BLaER1 treated with 17β-estradiol and CSF1 and Interleukin-3, amounts not matched to agents 10 nM and 100 nM (cell line): ENCODE measurements at regions not wholly inside any gene's neighbourhood (a gene's known extent, or its start where the extent isn't known, plus 50 kb on each side); places are given as distances from the start of the nearest gene placed in this dataset.

ENCODE experiments used
- H3K27ac ChIP-seq, 11 experiments: shearing (Covaris generic); formaldehyde crosslinking; 2 replicates each; pipeline ENCODE4 v1.8.1; 2022
- H3K27me3 ChIP-seq, 11 experiments: shearing (Covaris generic); formaldehyde crosslinking; 2 replicates each; pipeline ENCODE4 v1.8.1; 2022
- H3K36me3 ChIP-seq, 11 experiments: shearing (Covaris generic); formaldehyde crosslinking; 2 replicates each; pipeline ENCODE4 v1.8.1; 2022
- H3K4me1 ChIP-seq, 10 experiments: shearing (Covaris generic); formaldehyde crosslinking; 2 replicates each; pipeline ENCODE4 v1.8.1; 2022
- H3K4me2 ChIP-seq, 11 experiments: shearing (Covaris generic); formaldehyde crosslinking; 2 replicates each; pipeline ENCODE4 v1.8.1; 2022
- H3K4me3 ChIP-seq, 10 experiments: shearing (Covaris generic); formaldehyde crosslinking; 2 replicates each; pipeline ENCODE4 v1.8.1; 2022
- H3K9ac ChIP-seq, 11 experiments: shearing (Covaris generic); formaldehyde crosslinking; 2 replicates each; pipeline ENCODE4 v1.8.1; 2022
- H3K9me3 ChIP-seq, 11 experiments: shearing (Covaris generic); formaldehyde crosslinking; replicated peaks in 1 of 11; 2 replicates each; pipeline ENCODE4 v1.8.1; 2022
- H4K20me1 ChIP-seq, 11 experiments: shearing (Covaris generic); formaldehyde crosslinking; 2 replicates each; pipeline ENCODE4 v1.8.1; 2022
- Cebpa-rat ChIP-seq, 11 experiments: shearing (Covaris generic); IDR thresholded peaks; 2 replicates each; pipeline ENCODE4 v1.8.1; 2022

DNA sequence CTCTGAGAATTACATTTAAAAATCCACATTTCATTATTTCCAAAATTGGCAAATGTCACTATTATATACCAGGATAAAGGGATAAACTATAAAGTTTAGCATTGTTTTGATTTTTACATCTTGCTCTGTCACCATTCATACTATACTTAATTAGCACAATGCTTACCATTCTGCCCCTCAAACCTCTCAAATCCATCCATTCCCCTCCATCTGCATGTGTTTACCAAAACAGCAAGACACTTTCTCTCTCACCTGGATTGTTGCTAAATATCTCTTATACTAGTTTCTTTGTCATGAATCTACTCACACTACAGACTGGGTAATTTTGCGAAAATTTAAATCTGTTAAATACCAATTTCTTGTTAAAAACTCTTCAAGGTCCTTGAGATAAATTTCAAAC is 496.1 kb downstream of the NR4A2 start:
- no peaks in the 10 kb centered on the region for H3K36me3 ChIP-seq
- H3K27ac ChIP-seq: no peak overlapping the region
- no peak for TF ChIP-seq Cebpa-rat (IDR thresholded peaks at IDR 0.05)
- no peak overlapping the region for H3K4me2 ChIP-seq
- H3K27me3 ChIP-seq: no peaks in the 10 kb centered on the region
- H3K4me1 ChIP-seq: no peaks in the 10 kb centered on the region
- no peak overlapping the region for H3K9ac ChIP-seq
- no peaks in the 10 kb centered on the region for H4K20me1 ChIP-seq
- no peaks in the 10 kb centered on the region for H3K9me3 ChIP-seq
- no peak overlapping the region for H3K4me3 ChIP-seq

DNA sequence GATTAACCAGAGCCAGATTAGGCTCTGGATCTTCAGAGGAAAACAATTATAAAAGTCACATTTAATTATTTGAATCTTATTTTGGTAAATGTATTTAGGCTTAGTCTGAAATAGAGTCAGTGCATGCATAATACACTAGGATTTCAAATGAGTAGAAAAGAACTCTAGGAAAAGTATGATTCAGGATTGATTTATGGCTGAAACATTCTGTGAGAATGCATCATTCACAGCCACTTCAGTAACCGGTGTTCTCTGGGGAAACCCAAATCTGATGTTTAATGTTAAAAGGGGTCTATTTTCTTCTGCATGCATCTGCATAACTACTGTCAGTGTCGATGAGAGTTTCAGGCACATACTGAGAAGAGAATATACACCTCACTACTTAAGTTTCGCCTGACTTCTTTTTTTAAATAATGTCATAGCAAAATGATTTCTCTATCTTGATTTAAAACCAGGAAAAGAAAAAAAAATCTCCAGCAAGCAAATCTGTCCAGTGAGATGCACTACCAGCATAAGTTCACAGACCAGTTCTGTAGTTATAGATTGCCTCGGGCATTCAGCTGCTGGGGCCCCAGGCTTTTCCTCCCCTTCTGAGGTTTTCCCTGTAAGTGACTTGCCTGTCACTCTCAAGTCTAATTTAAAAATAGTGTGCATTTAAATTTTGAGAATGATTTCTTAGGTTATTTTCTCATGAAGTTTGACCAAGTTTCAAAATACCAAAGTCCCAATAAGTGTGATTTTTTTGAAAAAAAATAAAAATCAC is 501.5 kb downstream of the NR4A2 start:
- no peak overlapping the region for H3K9ac ChIP-seq
- TF ChIP-seq Cebpa-rat (IDR thresholded peaks at IDR 0.05): no peak
- no peak overlapping the region for H3K4me3 ChIP-seq
- H3K36me3 ChIP-seq: no peaks in the 10 kb centered on the region
- no peaks in the 10 kb centered on the region for H4K20me1 ChIP-seq
- H3K4me2 ChIP-seq: no peak overlapping the region
- H3K4me1 ChIP-seq: no peaks in the 10 kb centered on the region
- no peaks in the 10 kb centered on the region for H3K9me3 ChIP-seq
- no peaks in the 10 kb centered on the region for H3K27me3 ChIP-seq
- no peak overlapping the region for H3K27ac ChIP-seq

DNA sequence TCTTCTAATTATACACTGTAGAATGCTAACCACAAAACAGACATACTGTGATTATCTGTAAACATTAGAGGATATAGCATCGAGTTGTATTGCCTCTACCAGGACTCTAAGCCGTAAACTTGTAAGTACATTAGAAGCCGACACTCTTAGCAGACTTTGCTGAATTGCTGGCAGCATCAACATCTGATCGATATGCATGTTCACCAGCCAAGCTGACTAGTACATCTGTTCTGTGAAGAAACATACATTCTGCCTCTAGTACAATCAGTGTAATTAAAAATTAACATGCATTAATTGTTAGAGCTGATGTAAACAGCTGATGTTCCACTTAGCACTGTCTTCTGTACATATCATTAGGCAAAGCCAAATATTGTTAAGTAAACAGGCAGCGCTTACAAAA is 502.2 kb downstream of the NR4A2 start:
- Histone ChIP-seq H3K4me2 (no peak overlapping the region), H3K36me3 (no peaks in the 10 kb centered on the region), H3K9me3 (no peaks in the 10 kb centered on the region), H3K27me3 (no peaks in the 10 kb centered on the region), H3K9ac (no peak overlapping the region), H3K27ac (no peak overlapping the region), H3K4me3 (no peak overlapping the region), H3K4me1 (no peaks in the 10 kb centered on the region), H4K20me1 (no peaks in the 10 kb centered on the region)
- no peak for TF ChIP-seq Cebpa-rat (IDR thresholded peaks at IDR 0.05)

DNA sequence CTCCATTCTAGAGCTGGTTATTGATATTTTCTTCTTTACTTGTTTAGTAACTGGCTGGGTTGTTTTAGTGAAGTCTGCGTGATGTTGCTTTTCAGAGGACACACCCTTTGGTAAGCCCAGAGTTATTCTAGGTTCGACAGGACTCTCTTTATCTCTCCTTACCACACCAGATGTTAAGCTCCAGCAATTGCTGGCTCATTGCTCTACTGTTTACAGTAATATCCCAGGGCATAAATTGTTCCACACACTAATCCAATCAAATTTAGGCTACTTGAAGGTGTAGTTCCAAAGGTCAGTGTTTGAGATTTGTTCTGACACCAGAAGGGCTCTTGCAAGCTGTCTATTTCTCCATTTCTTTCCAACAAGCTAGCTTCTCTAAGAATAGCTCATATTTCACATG is 506.6 kb downstream of the NR4A2 start:
- Histone ChIP-seq H4K20me1 (no peaks in the 10 kb centered on the region), H3K36me3 (no peaks in the 10 kb centered on the region), H3K4me1 (no peaks in the 10 kb centered on the region), H3K27ac (no peak overlapping the region), H3K4me2 (no peak overlapping the region), H3K9ac (no peak overlapping the region), H3K9me3 (no peaks in the 10 kb centered on the region), H3K27me3 (no peaks in the 10 kb centered on the region), H3K4me3 (no peak overlapping the region)
- no peak for TF ChIP-seq Cebpa-rat (IDR thresholded peaks at IDR 0.05)

DNA sequence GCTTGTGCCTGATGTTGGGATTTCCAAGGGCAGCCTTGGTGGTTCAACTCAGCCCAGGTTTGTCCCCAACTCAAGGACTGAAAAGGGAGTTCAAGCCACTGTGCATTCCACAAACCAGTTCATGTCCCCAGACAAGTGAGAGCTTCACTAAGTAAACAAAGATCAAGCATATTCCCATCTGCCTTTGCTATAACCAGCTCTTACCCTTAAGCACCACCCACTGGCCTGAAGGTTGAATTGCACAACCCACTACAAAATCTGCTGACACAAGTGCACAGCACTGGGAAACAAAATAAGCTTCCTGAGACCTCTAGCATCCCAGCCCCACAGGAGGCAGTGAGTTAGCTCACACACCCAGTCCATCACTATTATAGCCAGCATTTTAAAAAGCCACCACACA is 516.7 kb downstream of the NR4A2 start:
- Histone ChIP-seq H3K4me3 (no peak overlapping the region), H3K4me2 (no peak overlapping the region), H3K9ac (no peak overlapping the region), H3K9me3 (peaks cover 12 to 23% (median 16%) of the 10 kb centered on the region in 11 experiments), H3K36me3 (no peaks in the 10 kb centered on the region; a peak in 1 of 22 replicates), H3K4me1 (no peaks in the 10 kb centered on the region), H3K27me3 (no peaks in the 10 kb centered on the region), H3K27ac (no peak overlapping the region), H4K20me1 (no peaks in the 10 kb centered on the region)
- peak in 2 of 11 experiments; percentile 6 to 11; a peak in 2 of 22 replicates for TF ChIP-seq Cebpa-rat (IDR thresholded peaks at IDR 0.05)

DNA sequence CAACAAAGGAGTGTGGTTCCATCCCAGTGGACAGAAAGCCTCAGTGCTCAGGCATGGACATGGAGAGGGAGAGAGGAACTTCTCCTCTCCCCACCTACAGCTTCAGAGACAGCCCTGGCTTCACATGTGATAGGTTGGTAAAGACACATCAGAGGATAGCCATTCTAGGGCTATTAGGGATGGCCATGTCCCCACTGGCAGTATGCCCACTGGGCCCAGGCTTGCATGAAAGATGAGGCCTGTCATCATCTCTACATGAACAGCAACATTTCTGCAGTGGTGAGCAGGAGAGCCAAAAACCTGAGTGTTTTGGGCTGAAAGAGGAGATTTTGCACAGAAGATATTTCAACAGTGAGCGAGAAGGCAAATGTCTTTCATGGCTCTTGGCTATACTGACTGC is 517.2 kb downstream of the NR4A2 start:
- H3K4me3 ChIP-seq: no peak overlapping the region
- H3K4me1 ChIP-seq: no peaks in the 10 kb centered on the region
- TF ChIP-seq Cebpa-rat (IDR thresholded peaks at IDR 0.05): no peak
- no peaks in the 10 kb centered on the region for H4K20me1 ChIP-seq
- peaks cover 12 to 21% (median 16%) of the 10 kb centered on the region in 11 experiments for H3K9me3 ChIP-seq
- H3K4me2 ChIP-seq: no peak overlapping the region
- no peak overlapping the region for H3K27ac ChIP-seq
- no peaks in the 10 kb centered on the region; a peak in 1 of 22 replicates for H3K36me3 ChIP-seq
- no peaks in the 10 kb centered on the region for H3K27me3 ChIP-seq
- H3K9ac ChIP-seq: no peak overlapping the region

DNA sequence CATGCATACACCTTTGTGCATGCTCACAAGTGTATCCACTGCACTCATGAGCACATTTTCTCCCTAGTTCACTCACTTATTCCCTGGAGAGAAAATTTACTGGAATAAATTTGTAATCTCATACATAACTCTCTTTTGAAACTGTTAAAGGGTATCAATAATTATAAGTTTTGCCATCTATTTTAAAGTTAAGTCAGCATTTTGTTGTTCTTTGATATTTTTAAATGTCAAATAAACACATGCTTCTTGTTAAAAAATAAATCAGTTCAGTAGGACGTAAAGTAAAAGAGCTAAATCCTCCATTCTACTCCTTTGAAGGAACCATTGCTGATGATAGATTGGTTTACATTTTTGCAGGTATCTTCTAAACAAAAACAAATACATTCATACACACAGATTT is 522.1 kb downstream of the NR4A2 start:
- Histone ChIP-seq H3K36me3 (no peaks in the 10 kb centered on the region), H3K27ac (no peak overlapping the region)

DNA sequence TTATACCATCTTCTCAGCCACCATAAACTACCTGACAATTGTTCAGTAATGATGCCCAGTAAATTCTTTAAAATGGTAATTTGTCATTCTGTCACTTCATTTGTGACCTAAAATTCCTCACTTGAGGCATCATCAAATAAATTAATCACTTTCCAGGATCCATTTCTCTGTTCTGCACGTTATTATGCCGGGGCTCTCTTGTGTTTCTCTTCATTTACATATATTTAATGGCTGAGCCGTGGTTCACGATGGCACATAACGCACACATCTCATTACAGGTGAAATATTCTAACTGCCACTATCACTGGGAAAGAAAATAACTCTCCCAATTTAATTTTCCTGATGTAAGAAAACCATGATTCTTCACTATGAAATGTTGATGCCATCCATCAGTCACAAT is 529.6 kb downstream of the NR4A2 start:
- Histone ChIP-seq H3K4me2 (no peak overlapping the region), H4K20me1 (no peaks in the 10 kb centered on the region), H3K4me1 (no peaks in the 10 kb centered on the region), H3K36me3 (no peaks in the 10 kb centered on the region), H3K4me3 (no peak overlapping the region), H3K9me3 (no peaks in the 10 kb centered on the region), H3K9ac (no peak overlapping the region), H3K27me3 (no peaks in the 10 kb centered on the region), H3K27ac (no peak overlapping the region)
- TF ChIP-seq Cebpa-rat (IDR thresholded peaks at IDR 0.05): no peak

More for the DNA sequence above, 522.1 kb downstream of the NR4A2 start:
- H3K9ac ChIP-seq: no peak overlapping the region
- H3K27me3 ChIP-seq: no peaks in the 10 kb centered on the region
- no peaks in the 10 kb centered on the region for H3K9me3 ChIP-seq
- H3K4me1 ChIP-seq: no peaks in the 10 kb centered on the region
- no peak for TF ChIP-seq Cebpa-rat (IDR thresholded peaks at IDR 0.05)
- H3K4me2 ChIP-seq: no peak overlapping the region
- no peak overlapping the region for H3K4me3 ChIP-seq
- no peaks in the 10 kb centered on the region for H4K20me1 ChIP-seq

DNA sequence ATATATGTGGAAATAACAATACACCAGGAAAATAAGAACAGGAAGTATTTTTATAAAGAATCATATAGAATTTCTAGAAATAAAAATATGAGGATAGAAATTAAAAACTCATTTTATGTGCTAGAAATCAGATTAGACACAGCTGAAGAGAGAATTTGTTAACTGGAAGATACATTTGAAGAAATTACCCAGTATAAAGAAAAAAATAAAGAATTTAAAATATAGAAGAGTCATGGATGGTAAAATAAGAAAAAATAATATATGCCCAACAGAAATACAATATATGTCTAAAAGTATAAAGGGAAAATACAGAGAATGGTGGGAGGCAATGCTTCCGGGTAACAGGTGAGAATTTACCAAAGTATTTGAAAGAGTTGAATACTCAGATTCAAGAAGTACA is 539.9 kb downstream of the NR4A2 start:
- Histone ChIP-seq H3K9ac (no peak overlapping the region), H3K4me1 (no peaks in the 10 kb centered on the region), H3K4me2 (no peak overlapping the region), H3K27me3 (no peaks in the 10 kb centered on the region), H3K9me3 (peaks cover 34 to 47% (median 39%) of the 10 kb centered on the region in 11 experiments), H3K4me3 (no peak overlapping the region; a peak in 1 of 20 replicates), H3K27ac (no peak overlapping the region), H4K20me1 (no peaks in the 10 kb centered on the region), H3K36me3 (no peaks in the 10 kb centered on the region)
- TF ChIP-seq Cebpa-rat (IDR thresholded peaks at IDR 0.05): no peak

DNA sequence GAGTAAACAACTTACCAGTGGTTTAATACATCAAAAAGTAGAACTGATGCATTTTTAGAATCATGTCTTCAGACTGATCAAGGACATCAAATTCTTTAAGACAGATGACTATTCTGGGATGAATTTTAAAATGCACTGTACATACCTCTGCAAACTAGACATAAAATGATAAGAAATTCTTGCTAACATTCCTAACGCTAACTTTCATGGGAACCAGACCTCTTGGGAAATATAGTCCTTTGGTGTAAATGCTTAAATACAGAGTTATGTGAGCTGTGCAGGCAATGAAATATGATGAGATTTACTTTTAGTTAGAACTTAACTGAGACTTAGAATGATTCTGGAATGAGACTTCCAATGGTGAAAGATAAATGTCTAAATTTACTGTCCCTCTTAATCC is 562.0 kb downstream of the NR4A2 start:
- no peak overlapping the region for H3K9ac ChIP-seq
- H3K27me3 ChIP-seq: no peaks in the 10 kb centered on the region
- TF ChIP-seq Cebpa-rat (IDR thresholded peaks at IDR 0.05): no peak
- H3K4me1 ChIP-seq: no peaks in the 10 kb centered on the region
- no peak overlapping the region for H3K27ac ChIP-seq
- no peaks in the 10 kb centered on the region for H4K20me1 ChIP-seq
- no peak overlapping the region for H3K4me2 ChIP-seq
- H3K36me3 ChIP-seq: no peaks in the 10 kb centered on the region
- H3K4me3 ChIP-seq: no peak overlapping the region
- H3K9me3 ChIP-seq: no peaks in the 10 kb centered on the region
